ENCODE measurements at regions not wholly inside any gene's neighbourhood (a gene's known extent, or its start where the extent isn't known, plus 50 kb on each side); places are given as distances from the start of the nearest gene placed in this dataset.

DNA sequence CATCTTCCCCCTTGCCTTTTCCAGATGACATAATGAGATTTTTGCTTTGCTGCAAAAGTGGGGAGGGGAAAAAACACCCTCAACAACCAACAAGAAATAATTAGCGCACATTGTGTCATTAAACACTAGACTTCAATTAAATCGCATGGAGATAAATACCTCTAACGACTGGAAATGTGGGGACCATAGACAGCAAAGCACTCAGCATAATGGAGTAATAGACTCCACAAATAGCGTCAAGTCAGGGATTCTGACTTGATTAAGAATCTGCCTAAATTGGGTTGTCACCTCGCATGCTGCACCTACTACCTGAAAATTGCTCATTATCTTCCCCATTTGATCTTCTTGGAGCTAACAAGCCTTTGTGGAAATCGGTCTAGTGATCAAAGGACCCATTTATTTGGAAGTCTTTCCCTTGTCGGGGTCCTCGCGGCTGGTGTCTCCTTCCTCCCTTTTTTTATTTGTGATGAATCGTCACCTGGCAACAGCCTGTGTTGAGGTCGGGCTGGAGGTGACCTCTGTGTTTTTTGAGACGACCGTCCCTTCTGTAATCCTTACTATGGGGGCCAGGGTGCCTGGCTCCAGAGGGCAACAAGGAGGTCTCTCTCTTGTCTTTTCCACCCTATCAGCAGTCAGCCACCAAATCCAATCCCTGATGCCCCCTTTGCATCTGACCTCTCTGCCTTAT is 75.3 kb upstream of the IGSF21 start:
- Histone ChIP-seq H2AFZ (ENCODE audit: low read depth, low read length, poor library complexity, severe bottlenecking) (no peak overlapping the region), H3K9ac (ENCODE audit: low read length) (no peak overlapping the region), H3K4me2 (ENCODE audit: low read length) (no peak overlapping the region), H3K36me3 (ENCODE audit: control insufficient read depth in 1 of 2, insufficient read depth in 2 of 2, low read length in 2 of 2) (no peaks in the 10 kb centered on the region), H3K9me2 (ENCODE audit: insufficient read depth) (no peaks in the 10 kb centered on the region), H3K4me1 (ENCODE audit: control insufficient read depth in 1 of 2, insufficient read depth in 2 of 2, low read length in 2 of 2) (no peaks in the 10 kb centered on the region), H4K20me1 (ENCODE audit: insufficient read depth) (no peaks in the 10 kb centered on the region), H3K27me3 (ENCODE audit: insufficient read depth, low read length) (peaks cover 91% of the 10 kb centered on the region), H3K9me3 (ENCODE audit: control insufficient read depth in 1 of 2, insufficient read depth in 1 of 2, low read depth in 1 of 2, low read length in 2 of 2) (no peaks in the 10 kb centered on the region), H3K79me2 (ENCODE audit: insufficient read depth, low read length) (no peaks in the 10 kb centered on the region), H3K27ac (ENCODE audit: low read depth, low read length) (no peak overlapping the region), H3K4me3 (replicated peaks in 1 of 2; ENCODE audit: low read depth in 1 of 2, low read length in 2 of 2) (no peak overlapping the region)
- intact Hi-C loops (cut with micrococcal nuclease), result no loop called here
- ATAC-seq (no peak), DNase-seq (ENCODE audit: low read depth, low spot score) (no peak)
- no TSS peak for BruUV-seq (replicated peaks)
- TF ChIP-seq SIN3A (IDR thresholded peaks at IDR 0.05; ENCODE audit: low read depth) (no peak), POLR2AphosphoS5 (IDR thresholded peaks at IDR 0.05; ENCODE audit: low read depth, low read length) (no peak), EGR1 (IDR thresholded peaks at IDR 0.05; ENCODE audit: low read depth) (no peak), RAD21 (IDR thresholded peaks at IDR 0.05; ENCODE audit: low read depth) (no peak), SP1 (IDR thresholded peaks at IDR 0.05; ENCODE audit: low read depth) (no peak), SRF (IDR thresholded peaks at IDR 0.05; ENCODE audit: low read depth) (no peak), FOSL1 (IDR thresholded peaks at IDR 0.05; ENCODE audit: low read depth) (no peak), CEBPB (IDR thresholded peaks at IDR 0.05; ENCODE audit: low read depth) (no peak), EZH2phosphoT487 (IDR thresholded peaks at IDR 0.05; ENCODE audit: borderline replicate concordance) (no peak), EZH2 (IDR thresholded peaks at IDR 0.05) (no peak)
- TF ChIP-seq, protein P1, sequence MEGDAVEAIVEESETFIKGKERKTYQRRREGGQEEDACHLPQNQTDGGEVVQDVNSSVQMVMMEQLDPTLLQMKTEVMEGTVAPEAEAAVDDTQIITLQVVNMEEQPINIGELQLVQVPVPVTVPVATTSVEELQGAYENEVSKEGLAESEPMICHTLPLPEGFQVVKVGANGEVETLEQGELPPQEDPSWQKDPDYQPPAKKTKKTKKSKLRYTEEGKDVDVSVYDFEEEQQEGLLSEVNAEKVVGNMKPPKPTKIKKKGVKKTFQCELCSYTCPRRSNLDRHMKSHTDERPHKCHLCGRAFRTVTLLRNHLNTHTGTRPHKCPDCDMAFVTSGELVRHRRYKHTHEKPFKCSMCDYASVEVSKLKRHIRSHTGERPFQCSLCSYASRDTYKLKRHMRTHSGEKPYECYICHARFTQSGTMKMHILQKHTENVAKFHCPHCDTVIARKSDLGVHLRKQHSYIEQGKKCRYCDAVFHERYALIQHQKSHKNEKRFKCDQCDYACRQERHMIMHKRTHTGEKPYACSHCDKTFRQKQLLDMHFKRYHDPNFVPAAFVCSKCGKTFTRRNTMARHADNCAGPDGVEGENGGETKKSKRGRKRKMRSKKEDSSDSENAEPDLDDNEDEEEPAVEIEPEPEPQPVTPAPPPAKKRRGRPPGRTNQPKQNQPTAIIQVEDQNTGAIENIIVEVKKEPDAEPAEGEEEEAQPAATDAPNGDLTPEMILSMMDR (IDR thresholded peaks at IDR 0.05 in 2 of 3, conservative IDR thresholded peaks at IDR 0.05 in 1 of 3; ENCODE audit: borderline replicate concordance in 1 of 3, insufficient read depth in 1 of 3, low read depth in 2 of 3, low read length in 2 of 3), result no peak
- TF ChIP-seq, protein P2, sequence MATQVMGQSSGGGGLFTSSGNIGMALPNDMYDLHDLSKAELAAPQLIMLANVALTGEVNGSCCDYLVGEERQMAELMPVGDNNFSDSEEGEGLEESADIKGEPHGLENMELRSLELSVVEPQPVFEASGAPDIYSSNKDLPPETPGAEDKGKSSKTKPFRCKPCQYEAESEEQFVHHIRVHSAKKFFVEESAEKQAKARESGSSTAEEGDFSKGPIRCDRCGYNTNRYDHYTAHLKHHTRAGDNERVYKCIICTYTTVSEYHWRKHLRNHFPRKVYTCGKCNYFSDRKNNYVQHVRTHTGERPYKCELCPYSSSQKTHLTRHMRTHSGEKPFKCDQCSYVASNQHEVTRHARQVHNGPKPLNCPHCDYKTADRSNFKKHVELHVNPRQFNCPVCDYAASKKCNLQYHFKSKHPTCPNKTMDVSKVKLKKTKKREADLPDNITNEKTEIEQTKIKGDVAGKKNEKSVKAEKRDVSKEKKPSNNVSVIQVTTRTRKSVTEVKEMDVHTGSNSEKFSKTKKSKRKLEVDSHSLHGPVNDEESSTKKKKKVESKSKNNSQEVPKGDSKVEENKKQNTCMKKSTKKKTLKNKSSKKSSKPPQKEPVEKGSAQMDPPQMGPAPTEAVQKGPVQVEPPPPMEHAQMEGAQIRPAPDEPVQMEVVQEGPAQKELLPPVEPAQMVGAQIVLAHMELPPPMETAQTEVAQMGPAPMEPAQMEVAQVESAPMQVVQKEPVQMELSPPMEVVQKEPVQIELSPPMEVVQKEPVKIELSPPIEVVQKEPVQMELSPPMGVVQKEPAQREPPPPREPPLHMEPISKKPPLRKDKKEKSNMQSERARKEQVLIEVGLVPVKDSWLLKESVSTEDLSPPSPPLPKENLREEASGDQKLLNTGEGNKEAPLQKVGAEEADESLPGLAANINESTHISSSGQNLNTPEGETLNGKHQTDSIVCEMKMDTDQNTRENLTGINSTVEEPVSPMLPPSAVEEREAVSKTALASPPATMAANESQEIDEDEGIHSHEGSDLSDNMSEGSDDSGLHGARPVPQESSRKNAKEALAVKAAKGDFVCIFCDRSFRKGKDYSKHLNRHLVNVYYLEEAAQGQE (IDR thresholded peaks at IDR 0.05; ENCODE audit: low read depth), result no peak
- TF ChIP-seq, protein P3, sequence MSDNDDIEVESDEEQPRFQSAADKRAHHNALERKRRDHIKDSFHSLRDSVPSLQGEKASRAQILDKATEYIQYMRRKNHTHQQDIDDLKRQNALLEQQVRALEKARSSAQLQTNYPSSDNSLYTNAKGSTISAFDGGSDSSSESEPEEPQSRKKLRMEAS (IDR thresholded peaks at IDR 0.05), result no peak
- TF ChIP-seq, protein P4, sequence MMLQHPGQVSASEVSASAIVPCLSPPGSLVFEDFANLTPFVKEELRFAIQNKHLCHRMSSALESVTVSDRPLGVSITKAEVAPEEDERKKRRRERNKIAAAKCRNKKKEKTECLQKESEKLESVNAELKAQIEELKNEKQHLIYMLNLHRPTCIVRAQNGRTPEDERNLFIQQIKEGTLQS (IDR thresholded peaks at IDR 0.05), result no peak
- POLR2A ChIA-PET, result no interaction called here
- RAD21 ChIA-PET (ENCODE audit: low non-redundant PET in 1 of 2, low total read pairs in 2 of 2, uncharacterized antibody in 2 of 2, unreplicated experiment in 2 of 2), result no interaction called here
- CTCF ChIA-PET, result no interaction called here

All from HCT116 (cell line).